ENCODE measurements at regions not wholly inside any gene's neighbourhood (a gene's known extent, or its start where the extent isn't known, plus 50 kb on each side); places are given as distances from the start of the nearest gene placed in this dataset.
A peak's percentile ranks its signal among the peaks of the same experiment; 100 is the strongest.

DNA sequence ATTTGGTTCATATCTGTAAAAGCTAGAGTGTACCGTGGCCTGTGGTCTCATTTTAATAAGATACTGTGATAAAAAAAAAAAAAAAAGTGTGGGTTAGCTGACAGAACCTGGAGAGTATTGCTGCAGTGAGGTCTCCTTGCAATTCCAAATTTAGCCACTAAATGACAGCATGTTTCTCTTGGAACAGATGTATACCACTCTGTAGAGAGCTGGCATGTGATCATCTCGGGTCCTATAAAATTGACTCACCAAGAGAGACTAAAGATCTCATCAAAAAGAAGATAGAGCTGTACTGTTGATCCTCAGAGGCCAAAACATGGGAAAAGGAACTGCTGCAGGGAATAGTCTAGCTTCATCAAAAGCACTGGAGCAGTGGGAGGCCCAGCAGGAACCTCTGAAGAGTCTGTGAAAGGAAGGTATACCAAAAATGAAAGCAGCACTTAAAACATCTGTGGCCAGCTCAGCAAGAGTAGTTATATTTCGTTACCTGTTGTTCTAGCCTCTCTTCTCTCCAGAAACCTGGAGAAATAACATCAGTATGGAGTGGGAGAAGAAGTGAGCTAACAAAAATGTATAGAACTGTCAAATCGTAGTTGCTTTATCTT is 826.8 kb downstream of the EFNA5 start:
- no peak overlapping the region for H3K4me3 ChIP-seq
- WGBS, 2 donors = 61 to 79% methylated on average over 4 of the region's 4 CpGs
- no peak for DNase-seq
- H3K36me3 ChIP-seq = no peaks in the 10 kb centered on the region
- H3K4me1 ChIP-seq = no peaks in the 10 kb centered on the region
- intact Hi-C loops (cut with DNase I) = no loop called here
- H3K27ac ChIP-seq = no peak overlapping the region
- no peaks in the 10 kb centered on the region for H3K9me3 ChIP-seq
- no peaks in the 10 kb centered on the region for H3K27me3 ChIP-seq
- TF ChIP-seq POLR2AphosphoS5 (IDR thresholded peaks at IDR 0.05) (no peak), EP300 (IDR thresholded peaks at IDR 0.05) (no peak), POLR2A (IDR thresholded peaks at IDR 0.05) (no peak)
- TF ChIP-seq, protein P1, sequence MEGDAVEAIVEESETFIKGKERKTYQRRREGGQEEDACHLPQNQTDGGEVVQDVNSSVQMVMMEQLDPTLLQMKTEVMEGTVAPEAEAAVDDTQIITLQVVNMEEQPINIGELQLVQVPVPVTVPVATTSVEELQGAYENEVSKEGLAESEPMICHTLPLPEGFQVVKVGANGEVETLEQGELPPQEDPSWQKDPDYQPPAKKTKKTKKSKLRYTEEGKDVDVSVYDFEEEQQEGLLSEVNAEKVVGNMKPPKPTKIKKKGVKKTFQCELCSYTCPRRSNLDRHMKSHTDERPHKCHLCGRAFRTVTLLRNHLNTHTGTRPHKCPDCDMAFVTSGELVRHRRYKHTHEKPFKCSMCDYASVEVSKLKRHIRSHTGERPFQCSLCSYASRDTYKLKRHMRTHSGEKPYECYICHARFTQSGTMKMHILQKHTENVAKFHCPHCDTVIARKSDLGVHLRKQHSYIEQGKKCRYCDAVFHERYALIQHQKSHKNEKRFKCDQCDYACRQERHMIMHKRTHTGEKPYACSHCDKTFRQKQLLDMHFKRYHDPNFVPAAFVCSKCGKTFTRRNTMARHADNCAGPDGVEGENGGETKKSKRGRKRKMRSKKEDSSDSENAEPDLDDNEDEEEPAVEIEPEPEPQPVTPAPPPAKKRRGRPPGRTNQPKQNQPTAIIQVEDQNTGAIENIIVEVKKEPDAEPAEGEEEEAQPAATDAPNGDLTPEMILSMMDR (IDR thresholded peaks at IDR 0.05) = peak in 2 of 4 experiments; percentile 14 to 16

DNA sequence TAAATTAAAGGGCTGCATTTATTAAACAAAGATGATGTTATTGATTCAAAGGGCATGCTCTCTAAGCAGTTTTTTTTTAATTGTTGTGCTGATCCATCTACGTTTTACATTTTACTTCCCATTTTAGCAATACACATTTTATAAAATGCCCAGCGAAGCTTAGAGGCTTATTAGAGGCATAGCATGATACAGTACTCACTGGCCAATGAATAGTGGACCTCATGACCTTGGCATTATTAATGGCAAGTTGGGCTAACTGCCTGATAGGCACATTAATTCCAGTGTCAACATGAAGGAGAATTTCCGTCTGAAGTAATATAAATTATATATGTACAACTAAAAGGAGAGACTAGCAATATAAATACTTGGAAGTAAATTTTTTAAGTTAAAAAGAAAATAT is 837.2 kb downstream of the EFNA5 start:
- H3K36me3 ChIP-seq = no peaks in the 10 kb centered on the region
- TF ChIP-seq POLR2A (IDR thresholded peaks at IDR 0.05) (no peak), EP300 (IDR thresholded peaks at IDR 0.05) (no peak), POLR2AphosphoS5 (IDR thresholded peaks at IDR 0.05) (no peak)
- TF ChIP-seq, protein P1 (IDR thresholded peaks at IDR 0.05) = no peak
- H3K27ac ChIP-seq = no peak overlapping the region
- 51 to 60% methylated on average over 3 of the region's 3 CpGs for WGBS, 2 donors
- no peak for DNase-seq
- no peaks in the 10 kb centered on the region for H3K27me3 ChIP-seq
- no peak overlapping the region for H3K4me3 ChIP-seq
- H3K9me3 ChIP-seq = no peaks in the 10 kb centered on the region
- no peaks in the 10 kb centered on the region for H3K4me1 ChIP-seq
- intact Hi-C loops (cut with DNase I) = no loop called here

DNA sequence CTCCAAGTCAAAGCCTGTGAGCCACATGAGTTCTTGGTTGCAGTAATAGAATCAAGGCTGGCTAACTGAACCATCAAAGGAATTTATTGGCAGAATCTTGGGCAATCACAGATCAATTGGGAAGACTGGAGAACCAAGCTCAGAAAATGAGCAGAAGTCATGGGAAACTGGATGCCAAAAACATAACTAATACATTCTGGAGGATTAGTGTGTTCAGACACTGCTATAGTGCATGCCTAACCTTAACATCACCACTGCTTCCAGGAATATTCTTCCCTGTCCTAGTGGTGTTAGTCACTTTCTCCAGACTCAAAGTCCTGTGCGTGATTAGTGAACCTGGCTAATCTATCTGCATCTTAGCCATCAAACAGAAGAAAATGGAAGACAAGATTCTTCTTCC is 843.7 kb downstream of the EFNA5 start:
- 91 to 93% methylated on average over 1 of the region's 1 CpG for WGBS, 2 donors
- Histone ChIP-seq H3K9me3 (no peaks in the 10 kb centered on the region), H3K27me3 (no peaks in the 10 kb centered on the region), H3K4me3 (no peak overlapping the region), H3K4me1 (no peaks in the 10 kb centered on the region), H3K36me3 (no peaks in the 10 kb centered on the region), H3K27ac (no peak overlapping the region)
- intact Hi-C loops (cut with DNase I) = no loop called here
- no peak for DNase-seq
- TF ChIP-seq, protein P1 (IDR thresholded peaks at IDR 0.05) = no peak
- TF ChIP-seq EP300 (IDR thresholded peaks at IDR 0.05) (no peak), POLR2AphosphoS5 (IDR thresholded peaks at IDR 0.05) (no peak), POLR2A (IDR thresholded peaks at IDR 0.05) (no peak)

DNA sequence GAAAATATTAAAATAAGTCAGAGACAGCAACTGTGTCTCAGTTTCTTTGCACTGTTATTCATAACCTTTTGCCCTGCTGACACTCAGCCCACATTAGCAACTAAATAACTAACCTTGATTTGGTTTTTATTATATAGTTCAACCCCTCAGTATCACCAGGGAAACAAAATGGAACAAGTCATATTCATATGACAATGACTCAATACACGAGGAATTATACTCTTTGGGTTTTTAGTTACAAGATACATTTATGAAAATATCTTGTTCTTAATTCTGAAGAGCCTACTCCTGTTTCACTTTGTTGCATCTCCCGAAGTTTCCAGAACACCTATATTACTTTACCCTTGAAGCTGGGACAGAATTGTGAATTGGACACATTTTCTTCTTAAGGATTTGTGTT is 845.4 kb downstream of the EFNA5 start:
- 56 to 74% methylated on average over 2 of the region's 2 CpGs for WGBS, 2 donors
- no peak overlapping the region for H3K27ac ChIP-seq
- intact Hi-C loops (cut with DNase I) = no loop called here
- no peak for DNase-seq
- no peaks in the 10 kb centered on the region for H3K4me1 ChIP-seq
- H3K36me3 ChIP-seq = no peaks in the 10 kb centered on the region
- TF ChIP-seq, protein P1 (IDR thresholded peaks at IDR 0.05) = no peak
- no peak for TF ChIP-seq POLR2AphosphoS5 (IDR thresholded peaks at IDR 0.05)
- no peak for TF ChIP-seq POLR2A (IDR thresholded peaks at IDR 0.05)
- no peak for TF ChIP-seq EP300 (IDR thresholded peaks at IDR 0.05)
- no peak overlapping the region for H3K4me3 ChIP-seq
- no peaks in the 10 kb centered on the region for H3K9me3 ChIP-seq
- no peaks in the 10 kb centered on the region for H3K27me3 ChIP-seq

DNA sequence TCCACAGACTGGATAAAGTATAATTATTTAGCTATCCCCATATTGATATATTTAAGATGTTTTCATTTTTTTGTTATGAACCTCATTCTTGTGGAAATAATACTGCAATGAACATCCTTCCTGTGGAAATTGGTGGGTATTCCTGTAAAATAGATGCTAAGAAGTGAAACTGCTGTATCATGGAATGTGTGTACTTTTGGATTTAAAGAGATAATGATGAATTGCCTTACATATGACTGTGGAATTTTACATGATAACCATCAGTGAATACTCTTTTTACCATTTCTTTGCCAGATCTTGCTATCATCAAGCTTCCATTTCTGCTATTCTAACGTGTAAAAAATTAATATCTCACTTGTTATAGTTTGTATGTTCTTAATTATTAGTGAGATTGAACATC is 847.9 kb downstream of the EFNA5 start:
- Histone ChIP-seq H3K4me1 (no peaks in the 10 kb centered on the region), H3K9me3 (no peaks in the 10 kb centered on the region), H3K27me3 (no peaks in the 10 kb centered on the region), H3K36me3 (no peaks in the 10 kb centered on the region), H3K27ac (no peak overlapping the region), H3K4me3 (no peak overlapping the region)
- intact Hi-C loops (cut with DNase I) = no loop called here
- 51 to 65% methylated on average over 1 of the region's 1 CpG for WGBS, 2 donors
- DNase-seq = no peak
- TF ChIP-seq, protein P1 (IDR thresholded peaks at IDR 0.05) = no peak
- TF ChIP-seq POLR2AphosphoS5 (IDR thresholded peaks at IDR 0.05) = no peak
- no peak for TF ChIP-seq POLR2A (IDR thresholded peaks at IDR 0.05)
- no peak for TF ChIP-seq EP300 (IDR thresholded peaks at IDR 0.05)

Measured in sigmoid colon (tissue), 6 donors.